RWPE2 (cell line): ENCODE measurements at regions not wholly inside any gene's neighbourhood (a gene's known extent, or its start where the extent isn't known, plus 50 kb on each side); places are given as distances from the start of the nearest gene placed in this dataset.

Source experiments
- ATAC-seq: fragments of 200-7000 bp; cut with Tn5 transposase; 3 replicates; pipeline ENCODE4 v1.9.1; 2021; ENCODE audit warnings: low read depth
- DNase-seq: peaks from one replicate; pipeline ENCODE4 v3.0.0-alpha.2; 2020; ENCODE audit warnings: low spot score
- H3K27ac ChIP-seq: fragments of 450-650 bp; 2 replicates; pipeline ENCODE4 v1.5.1; 2017; ENCODE audit warnings: mild to moderate bottlenecking; ENCODE audit not compliant: poor library complexity, severe bottlenecking
- H3K27me3 ChIP-seq: fragments of 250-450 bp; sonication (Bioruptor Pico); 2 replicates; pipeline ENCODE4 v1.5.1; 2021; ENCODE audit warnings: mild to moderate bottlenecking, moderate library complexity; ENCODE audit not compliant: insufficient read depth, poor library complexity, severe bottlenecking
- H3K36me3 ChIP-seq: fragments of 250-450 bp; sonication (Bioruptor Pico); 2 replicates; pipeline ENCODE4 v1.5.1; 2020; ENCODE audit warnings: low read depth, mild to moderate bottlenecking, moderate library complexity
- H3K4me1 ChIP-seq: fragments of 250-450 bp; sonication (Bioruptor Pico); 2 replicates; pipeline ENCODE4 v1.5.1; 2021; ENCODE audit warnings: mild to moderate bottlenecking, moderate library complexity; ENCODE audit not compliant: insufficient read depth, poor library complexity, severe bottlenecking
- H3K4me3 ChIP-seq: fragments of 250-450 bp; sonication (Bioruptor Pico); 2 replicates; pipeline ENCODE4 v1.5.1; 2021; ENCODE audit warnings: mild to moderate bottlenecking, moderate library complexity; ENCODE audit not compliant: severe bottlenecking
- H3K9me3 ChIP-seq: fragments of 250-450 bp; sonication (Bioruptor Pico); 2 replicates; pipeline ENCODE4 v1.5.1; 2021; ENCODE audit warnings: mild to moderate bottlenecking, moderate library complexity; ENCODE audit not compliant: severe bottlenecking
- CTCF ChIP-seq: fragments of 450-650 bp; IDR thresholded peaks from one replicate; pipeline ENCODE4 v1.5.1; 2017; ENCODE audit warnings: mild to moderate bottlenecking, moderate library complexity; ENCODE audit not compliant: poor library complexity, severe bottlenecking

- no peaks in the 10 kb centered on the region for H3K9me3 ChIP-seq
- H3K4me3 ChIP-seq, result no peak overlapping the region
- TF ChIP-seq CTCF, result no peak
- H3K27me3 ChIP-seq, result no peaks in the 10 kb centered on the region
- H3K27ac ChIP-seq, result no peak overlapping the region
- ATAC-seq, result no peak
- H3K36me3 ChIP-seq, result no peaks in the 10 kb centered on the region
- no peak for DNase-seq
- H3K4me1 ChIP-seq, result no peaks in the 10 kb centered on the region
These were observed 1905.6 kb downstream of the PCDH7 start for GRCh38 chr4:32625687-32626337.

- Histone ChIP-seq H3K9me3 (no peaks in the 10 kb centered on the region), H3K27me3 (no peaks in the 10 kb centered on the region), H3K4me1 (no peaks in the 10 kb centered on the region), H3K36me3 (no peaks in the 10 kb centered on the region), H3K4me3 (no peak overlapping the region), H3K27ac (no peak overlapping the region)
- DNase-seq (no peak), ATAC-seq (no peak)
- no peak for TF ChIP-seq CTCF
These were observed 1911.7 kb downstream of the PCDH7 start for GRCh38 chr4:32631831-32632230.

GRCh38 chr4:32633421-32633820 lies 1913.3 kb downstream of the PCDH7 start:
- no peaks in the 10 kb centered on the region for H3K4me1 ChIP-seq

GRCh38 chr4:32645653-32646052 lies 1925.5 kb downstream of the PCDH7 start:
- ATAC-seq, result no peak
- Histone ChIP-seq H3K27ac (no peak overlapping the region), H3K4me3 (no peak overlapping the region), H3K27me3 (no peaks in the 10 kb centered on the region), H3K36me3 (no peaks in the 10 kb centered on the region), H3K9me3 (no peaks in the 10 kb centered on the region), H3K4me1 (no peaks in the 10 kb centered on the region)
- DNase-seq, result no peak
- no peak for TF ChIP-seq CTCF

More at GRCh38 chr4:32633421-32633820, 1913.3 kb downstream of the PCDH7 start:
- DNase-seq (no peak), ATAC-seq (no peak)
- TF ChIP-seq CTCF, result no peak
- Histone ChIP-seq H3K27me3 (no peaks in the 10 kb centered on the region), H3K27ac (no peak overlapping the region), H3K36me3 (no peaks in the 10 kb centered on the region), H3K4me3 (no peak overlapping the region), H3K9me3 (no peaks in the 10 kb centered on the region)

GRCh38 chr4:32658019-32658418 lies 1937.8 kb downstream of the PCDH7 start:
- Histone ChIP-seq H3K4me1 (no peaks in the 10 kb centered on the region), H3K4me3 (no peak overlapping the region), H3K36me3 (no peaks in the 10 kb centered on the region), H3K9me3 (no peaks in the 10 kb centered on the region), H3K27me3 (no peaks in the 10 kb centered on the region), H3K27ac (no peak overlapping the region)
- TF ChIP-seq CTCF, result no peak
- ATAC-seq, result no peak
- DNase-seq, result no peak
